ENCODE measurements at regions not wholly inside any gene's neighbourhood (a gene's known extent, or its start where the extent isn't known, plus 50 kb on each side); places are given as distances from the start of the nearest gene placed in this dataset.

DNA sequence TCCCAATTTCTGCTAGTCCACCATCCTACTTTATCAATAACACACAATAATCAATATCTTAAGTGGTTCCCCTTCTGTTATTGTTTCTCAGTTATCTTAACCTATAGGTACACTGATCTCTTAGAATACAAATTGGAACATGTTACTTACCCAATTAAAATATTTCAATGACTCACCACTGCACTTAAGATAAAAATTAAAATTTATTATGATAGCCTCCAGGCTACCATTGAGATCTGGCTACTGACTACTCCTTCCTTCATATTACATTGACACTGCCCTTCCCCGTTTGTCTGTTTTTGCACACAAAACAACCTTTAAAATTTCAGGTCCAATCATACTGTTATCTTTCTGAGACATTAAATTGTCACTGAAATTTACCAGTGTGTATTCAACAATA lies 1074.7 kb downstream of the ADGRL3 start:
- CTCF ChIA-PET = no interaction called here

DNA sequence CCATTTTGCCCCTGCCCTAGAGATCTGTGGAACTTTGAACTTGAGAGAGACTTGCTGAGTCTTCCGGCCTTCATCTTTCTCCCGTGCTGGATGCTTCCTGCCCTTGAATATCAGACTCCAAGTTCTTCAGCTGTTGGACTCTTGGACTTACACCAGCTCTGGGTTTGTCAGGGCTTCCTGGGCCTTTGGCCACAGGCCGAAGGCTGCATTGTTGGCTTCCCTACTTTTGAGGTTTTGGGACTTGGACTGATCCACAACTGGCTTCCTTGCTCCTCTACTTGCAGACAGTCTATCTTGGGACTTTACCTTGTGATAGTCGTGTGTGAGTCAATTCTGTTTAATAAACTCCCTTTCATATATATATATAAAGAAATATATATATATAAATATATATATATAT lies 1071.0 kb downstream of the ADGRL3 start:
- Histone ChIP-seq H3K9me3 (ENCODE audit: control insufficient read depth in 1 of 2, insufficient read depth in 1 of 2, low read length in 2 of 2) (peaks cover 0 to 5% of the 10 kb centered on the region in 2 experiments), H3K4me3 (ENCODE audit: low read length) (no peak overlapping the region), H3K27me3 (ENCODE audit: control insufficient read depth in 1 of 2, insufficient read depth in 2 of 2, low read length in 2 of 2) (no peaks in the 10 kb centered on the region), H3K36me3 (ENCODE audit: insufficient read depth, low read length) (no peaks in the 10 kb centered on the region), H3K27ac (ENCODE audit: low read depth in 1 of 2, low read length in 2 of 2) (no peak overlapping the region), H3K4me1 (ENCODE audit: insufficient read depth, low read length) (no peaks in the 10 kb centered on the region)
- CTCF ChIA-PET = no interaction called here
- Mint-ChIP-seq H3K4me1 (ENCODE audit: low read depth) (no peaks in the 10 kb centered on the region), H3K9me3 (peaks cover 20% of the 10 kb centered on the region), H3K27ac (no peak overlapping the region), H3K27me3 (no peaks in the 10 kb centered on the region), H3K4me3 (no peak overlapping the region), H3K36me3 (ENCODE audit: low read depth) (no peaks in the 10 kb centered on the region)
- no peak for ATAC-seq (ENCODE audit: poor library complexity)
- TF ChIP-seq, protein P1, sequence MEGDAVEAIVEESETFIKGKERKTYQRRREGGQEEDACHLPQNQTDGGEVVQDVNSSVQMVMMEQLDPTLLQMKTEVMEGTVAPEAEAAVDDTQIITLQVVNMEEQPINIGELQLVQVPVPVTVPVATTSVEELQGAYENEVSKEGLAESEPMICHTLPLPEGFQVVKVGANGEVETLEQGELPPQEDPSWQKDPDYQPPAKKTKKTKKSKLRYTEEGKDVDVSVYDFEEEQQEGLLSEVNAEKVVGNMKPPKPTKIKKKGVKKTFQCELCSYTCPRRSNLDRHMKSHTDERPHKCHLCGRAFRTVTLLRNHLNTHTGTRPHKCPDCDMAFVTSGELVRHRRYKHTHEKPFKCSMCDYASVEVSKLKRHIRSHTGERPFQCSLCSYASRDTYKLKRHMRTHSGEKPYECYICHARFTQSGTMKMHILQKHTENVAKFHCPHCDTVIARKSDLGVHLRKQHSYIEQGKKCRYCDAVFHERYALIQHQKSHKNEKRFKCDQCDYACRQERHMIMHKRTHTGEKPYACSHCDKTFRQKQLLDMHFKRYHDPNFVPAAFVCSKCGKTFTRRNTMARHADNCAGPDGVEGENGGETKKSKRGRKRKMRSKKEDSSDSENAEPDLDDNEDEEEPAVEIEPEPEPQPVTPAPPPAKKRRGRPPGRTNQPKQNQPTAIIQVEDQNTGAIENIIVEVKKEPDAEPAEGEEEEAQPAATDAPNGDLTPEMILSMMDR (IDR thresholded peaks at IDR 0.05) = no peak
- no peak for DNase-seq
- POLR2A ChIA-PET = no interaction called here
- intact Hi-C loops (cut with DNase I, micrococcal nuclease) = no loop called here

More for the DNA sequence above, 1074.7 kb downstream of the ADGRL3 start:
- TF ChIP-seq, protein P1 (IDR thresholded peaks at IDR 0.05) = no peak
- POLR2A ChIA-PET = no interaction called here
- Histone ChIP-seq H3K27ac (ENCODE audit: low read depth in 1 of 2, low read length in 2 of 2) (no peak overlapping the region), H3K27me3 (ENCODE audit: control insufficient read depth in 1 of 2, insufficient read depth in 2 of 2, low read length in 2 of 2) (no peaks in the 10 kb centered on the region), H3K4me3 (ENCODE audit: low read length) (no peak overlapping the region), H3K36me3 (ENCODE audit: insufficient read depth, low read length) (no peaks in the 10 kb centered on the region), H3K4me1 (ENCODE audit: insufficient read depth, low read length) (no peaks in the 10 kb centered on the region), H3K9me3 (ENCODE audit: control insufficient read depth in 1 of 2, insufficient read depth in 1 of 2, low read length in 2 of 2) (peaks cover 0 to 5% of the 10 kb centered on the region in 2 experiments)
- intact Hi-C loops (cut with DNase I, micrococcal nuclease) = no loop called here
- Mint-ChIP-seq H3K36me3 (ENCODE audit: low read depth) (no peaks in the 10 kb centered on the region), H3K4me1 (ENCODE audit: low read depth) (no peaks in the 10 kb centered on the region), H3K27me3 (no peaks in the 10 kb centered on the region), H3K9me3 (peaks cover 19% of the 10 kb centered on the region), H3K27ac (no peak overlapping the region), H3K4me3 (no peak overlapping the region)
- DNase-seq (no peak), ATAC-seq (ENCODE audit: poor library complexity) (no peak)

DNA sequence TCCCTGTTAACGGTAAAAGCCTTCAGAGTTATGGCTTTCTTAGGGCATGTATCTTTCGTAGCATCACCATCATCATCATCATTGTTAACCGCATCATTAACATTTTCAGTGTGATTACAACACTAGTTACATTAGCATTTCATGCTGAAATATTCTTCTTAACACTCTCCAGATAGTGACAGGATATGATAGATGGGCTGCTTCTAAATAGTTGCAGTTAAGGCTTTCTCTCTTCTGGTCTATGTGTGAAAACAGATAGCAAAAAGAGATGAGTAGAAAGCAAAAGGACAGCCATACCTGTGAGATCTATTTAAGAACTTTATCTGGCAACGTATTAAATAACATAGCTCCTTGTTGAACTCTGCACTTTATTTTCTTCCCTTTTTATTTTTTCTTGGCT lies 1069.8 kb downstream of the ADGRL3 start:
- ATAC-seq (ENCODE audit: poor library complexity) (no peak), DNase-seq (no peak)
- no peak overlapping the region for H3K27ac Mint-ChIP-seq
- TF ChIP-seq, protein P1 (IDR thresholded peaks at IDR 0.05) = no peak
- CTCF ChIA-PET = no interaction called here
- intact Hi-C loops (cut with DNase I, micrococcal nuclease) = no loop called here
- H3K27me3 ChIP-seq (ENCODE audit: control insufficient read depth in 1 of 2, insufficient read depth in 2 of 2, low read length in 2 of 2) = no peaks in the 10 kb centered on the region
- no peak overlapping the region for H3K4me3 Mint-ChIP-seq
- H3K4me1 ChIP-seq (ENCODE audit: insufficient read depth, low read length) = no peaks in the 10 kb centered on the region
- H3K9me3 Mint-ChIP-seq = peaks cover 20% of the 10 kb centered on the region
- no peaks in the 10 kb centered on the region for H3K4me1 Mint-ChIP-seq (ENCODE audit: low read depth)
- no peaks in the 10 kb centered on the region for H3K27me3 Mint-ChIP-seq
- peaks cover 0 to 5% of the 10 kb centered on the region in 2 experiments for H3K9me3 ChIP-seq (ENCODE audit: control insufficient read depth in 1 of 2, insufficient read depth in 1 of 2, low read length in 2 of 2)
- POLR2A ChIA-PET = no interaction called here
- no peak overlapping the region for H3K4me3 ChIP-seq (ENCODE audit: low read length)
- H3K36me3 Mint-ChIP-seq (ENCODE audit: low read depth) = no peaks in the 10 kb centered on the region
- H3K36me3 ChIP-seq (ENCODE audit: insufficient read depth, low read length) = no peaks in the 10 kb centered on the region
- H3K27ac ChIP-seq (ENCODE audit: low read depth in 1 of 2, low read length in 2 of 2) = no peak overlapping the region

Measured in CD4-positive, alpha-beta T cell (primary cell).